ENCODE measurements at regions not wholly inside any gene's neighbourhood (a gene's known extent, or its start where the extent isn't known, plus 50 kb on each side); places are given as distances from the start of the nearest gene placed in this dataset.
"Not testable (repeated sequence)": the region's sequence is repeated elsewhere in the genome, so short reads cannot be mapped to it uniquely, and the experiment has no call there.

- not testable (repeated sequence) for DNase-seq
These were observed 69.4 kb upstream of the GNG12 start for GRCh38 chr1:67902546-67903223.

GRCh38 chr1:67898033-67898726 lies 64.9 kb upstream of the GNG12 start:
- DNase-seq: no peak

DNA sequence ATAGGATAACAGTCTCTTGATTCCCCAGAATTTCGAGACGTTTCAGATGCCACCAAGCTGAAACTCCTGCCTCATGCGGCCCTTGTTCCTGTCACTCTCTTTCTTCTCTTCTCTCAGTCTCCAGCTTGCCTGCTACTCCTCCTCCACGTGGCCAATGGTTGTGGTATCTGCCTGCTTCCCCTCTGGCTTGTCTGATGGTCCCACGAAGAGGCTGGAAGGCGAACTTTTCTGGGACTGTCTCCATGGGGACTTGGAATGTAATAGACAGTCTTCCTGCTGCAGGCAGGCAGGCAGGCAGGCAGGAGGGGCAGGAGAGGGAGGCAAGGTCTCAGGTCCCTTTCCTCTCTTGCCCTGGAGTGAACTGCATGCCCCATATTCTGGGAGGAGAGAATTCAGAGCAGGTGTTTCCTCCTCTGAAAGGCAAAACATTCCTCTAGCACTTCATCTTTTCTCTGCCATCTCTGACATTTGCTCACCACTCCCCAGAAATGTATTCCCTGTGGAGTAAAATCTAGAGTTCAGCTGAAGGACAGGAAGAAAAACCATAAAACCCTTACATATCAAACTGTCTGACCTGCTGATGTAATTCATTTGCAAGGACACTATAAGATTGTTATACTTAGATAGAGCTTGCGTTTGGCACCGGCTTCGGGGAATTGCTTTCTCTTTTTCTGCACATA lies 64.1 kb upstream of the GNG12 start:
- no peak for DNase-seq

DNA sequence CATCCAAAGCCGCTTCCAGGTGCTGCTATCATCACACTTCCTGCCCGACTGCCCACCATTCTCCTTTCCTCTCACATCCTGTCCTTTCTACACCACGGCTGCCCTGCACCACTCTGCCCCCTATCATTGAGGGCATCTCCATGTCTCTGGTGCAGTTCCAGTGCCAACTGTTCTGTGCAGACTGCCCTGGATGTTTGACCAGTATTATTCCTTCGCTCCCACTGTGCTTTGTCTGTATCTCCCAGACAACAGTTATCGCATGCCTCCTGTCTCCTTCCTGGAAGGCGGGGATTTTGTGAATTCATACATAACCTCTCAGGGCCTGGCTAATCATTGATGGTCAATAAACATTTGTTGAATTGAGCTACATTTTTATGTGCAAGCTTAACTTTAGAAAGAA lies 63.6 kb upstream of the GNG12 start:
- no peak for DNase-seq

DNA sequence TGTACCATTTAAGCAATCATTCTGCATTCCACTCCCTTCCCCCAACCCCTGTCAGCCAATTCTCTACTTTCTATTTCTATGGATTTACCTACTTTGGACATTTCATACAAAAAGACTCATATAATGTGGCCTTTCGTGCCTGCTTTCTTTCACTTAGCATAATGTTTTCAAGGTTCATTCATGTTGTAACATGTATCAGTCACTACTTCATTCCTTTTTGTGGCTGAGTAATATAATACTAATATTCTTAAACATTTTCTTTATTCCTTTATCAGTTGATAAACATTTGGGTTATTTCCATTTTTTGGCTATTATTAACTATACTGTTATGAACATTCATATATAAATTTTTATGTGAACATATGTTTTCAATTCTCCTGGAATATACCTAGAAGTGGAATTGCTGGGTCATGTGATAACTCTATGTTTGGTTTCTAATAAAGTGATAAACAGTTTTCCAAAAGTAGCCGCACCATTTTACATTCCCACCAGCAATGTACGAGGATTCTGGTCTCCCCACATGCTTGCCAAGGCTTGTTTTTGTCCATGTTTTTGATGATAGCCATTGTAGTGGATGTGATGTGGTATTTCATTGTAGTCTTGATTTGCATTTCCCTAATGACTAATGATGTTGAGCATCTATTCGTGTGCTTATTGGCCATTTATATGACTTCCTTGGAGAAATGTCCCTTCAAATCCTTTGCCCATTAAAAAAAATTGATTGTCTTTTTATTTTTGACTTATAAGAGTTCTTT lies 61.9 kb upstream of the GNG12 start:
- no peak for DNase-seq

- no peak for DNase-seq
These were observed 59.8 kb upstream of the GNG12 start for GRCh38 chr1:67893126-67893495.

- DNase-seq: no peak
These were observed 59.3 kb upstream of the GNG12 start for GRCh38 chr1:67892476-67893125.

DNA sequence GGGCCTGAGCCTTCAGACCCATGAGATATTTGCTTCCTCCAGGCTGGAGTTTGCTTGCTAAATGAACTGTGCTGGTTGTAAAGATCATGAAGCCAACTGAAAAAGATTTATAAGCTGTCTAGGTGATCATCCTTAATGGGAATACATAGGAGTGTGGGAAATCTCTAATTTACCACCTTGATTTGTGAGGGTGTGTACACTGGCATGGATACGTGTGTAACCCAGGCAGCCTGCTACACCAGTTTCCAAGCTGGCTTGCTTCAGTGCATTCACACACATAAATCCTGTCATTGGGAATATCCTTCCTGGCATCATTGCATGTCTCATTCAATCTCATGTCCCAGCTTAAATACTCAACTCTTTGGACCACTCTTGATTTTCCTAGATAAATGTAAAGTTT lies 57.6 kb upstream of the GNG12 start:
- DNase-seq: no peak

- peak; percentile 33 to 42 for DNase-seq
These were observed 56.8 kb upstream of the GNG12 start for GRCh38 chr1:67889953-67890567.

- no peak for DNase-seq
These were observed 56.2 kb upstream of the GNG12 start for GRCh38 chr1:67889466-67889865.

- no peak for DNase-seq
These were observed 55.2 kb upstream of the GNG12 start for GRCh38 chr1:67888216-67889106.

DNA sequence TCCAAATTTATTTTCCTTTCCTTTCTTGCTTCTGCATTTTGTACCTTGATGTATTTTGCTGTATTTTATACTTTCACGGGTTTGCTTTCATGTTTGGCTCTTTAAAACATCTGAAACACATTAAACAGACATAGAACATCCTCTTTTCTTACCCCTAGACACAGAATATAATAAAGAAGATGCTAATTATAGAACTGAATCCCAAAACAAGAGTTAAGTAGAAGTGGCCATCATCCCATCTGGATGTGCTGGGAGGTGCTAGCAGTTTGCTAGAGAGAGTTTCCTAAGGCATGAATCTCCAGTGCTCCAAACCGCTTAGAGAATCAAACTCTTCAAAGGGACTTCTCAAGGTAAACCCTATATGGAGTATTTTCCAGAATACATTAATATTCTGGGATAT lies 53.9 kb upstream of the GNG12 start:
- no peak for DNase-seq

GRCh38 chr1:67886076-67886475 lies 52.8 kb upstream of the GNG12 start:
- peak; percentile 27 to 37 for DNase-seq

- DNase-seq: no peak
These were observed 49.8 kb upstream of the GNG12 start for GRCh38 chr1:67883069-67883468.
